Ramos (cell line): ENCODE measurements at regions not wholly inside any gene's neighbourhood (a gene's known extent, or its start where the extent isn't known, plus 50 kb on each side); places are given as distances from the start of the nearest gene placed in this dataset.

ENCODE experiments used
- in situ Hi-C: fragments of 300-500 bp; cut with MboI; formaldehyde crosslinking; loops from one replicate; pipeline ENCODE4 v1.14.3; 2022; ENCODE audit warnings: low sequenced_read_pairs; ENCODE audit not compliant: unreplicated experiment

DNA sequence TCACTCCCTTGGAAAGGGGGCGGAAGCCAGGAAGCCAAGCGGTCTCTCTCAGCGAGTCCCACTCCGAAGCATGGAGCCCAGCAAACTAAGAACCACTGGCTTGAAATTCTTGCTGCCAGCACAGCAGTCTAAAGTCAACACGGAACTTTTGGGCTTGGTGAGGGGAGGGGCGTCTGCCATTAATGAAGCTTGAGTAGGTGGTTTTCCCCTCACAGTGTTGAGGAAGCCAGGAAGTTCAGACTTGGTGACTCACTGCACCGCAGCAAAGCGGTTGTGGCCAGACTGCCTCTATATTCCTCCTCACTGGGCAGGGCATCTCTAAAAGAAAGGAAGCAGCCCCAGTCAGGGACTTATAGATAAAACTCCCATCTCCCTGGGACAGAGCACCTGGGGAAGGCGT lies 665.4 kb upstream of the CBLB start:
- in situ Hi-C loops = no loop called here

DNA sequence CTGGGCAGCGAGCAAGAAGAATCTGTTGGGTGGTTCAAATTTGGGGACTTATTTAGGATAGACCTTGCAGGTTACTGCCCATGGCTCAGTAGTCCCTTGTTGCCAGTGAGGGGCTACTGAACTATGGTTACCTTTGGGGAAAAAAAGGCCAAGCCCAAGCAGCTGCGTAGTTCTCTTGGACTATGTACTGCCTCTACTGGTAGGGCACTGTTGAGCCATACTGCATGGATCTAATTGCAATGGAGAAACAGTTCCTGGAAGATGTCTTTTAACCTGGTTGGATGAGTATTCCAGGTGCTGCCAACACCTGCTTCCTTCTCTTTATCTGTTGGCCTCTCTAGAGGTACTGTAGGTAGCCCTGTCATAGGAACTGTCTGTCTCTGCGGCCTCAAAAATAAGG lies 671.9 kb upstream of the CBLB start:
- in situ Hi-C loops = no loop called here

DNA sequence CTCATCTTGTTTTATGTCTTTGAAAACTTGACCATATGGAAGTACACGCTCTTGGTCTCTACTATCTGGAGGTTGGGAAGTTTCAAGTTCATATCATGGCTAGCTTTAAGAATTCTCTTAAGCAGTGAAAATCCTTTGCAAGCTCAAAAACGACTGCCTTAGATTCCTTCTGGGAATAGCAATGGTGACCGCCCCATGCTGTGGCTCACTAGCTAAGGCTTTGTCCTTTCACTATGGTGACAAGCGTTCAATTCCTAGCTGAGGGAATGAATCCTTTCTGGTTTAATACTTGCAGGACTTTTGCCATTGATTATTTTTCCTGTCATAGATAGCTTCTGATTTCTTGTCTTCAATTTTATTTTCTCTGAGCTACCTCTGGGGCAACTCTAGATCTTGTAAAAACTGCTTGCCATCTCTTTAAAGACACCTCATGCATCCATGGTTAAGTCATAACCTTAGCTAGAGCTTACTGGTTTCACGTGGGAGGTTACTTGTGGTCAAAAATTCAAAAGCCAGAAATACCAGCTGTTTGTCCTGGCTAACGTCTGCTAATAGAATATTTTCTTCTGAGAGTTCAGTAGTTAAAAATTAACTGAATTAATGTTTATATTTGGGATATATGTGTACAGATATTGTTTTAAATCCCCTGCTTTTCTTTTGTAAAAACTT lies 673.4 kb upstream of the CBLB start:
- in situ Hi-C loops = no loop called here

DNA sequence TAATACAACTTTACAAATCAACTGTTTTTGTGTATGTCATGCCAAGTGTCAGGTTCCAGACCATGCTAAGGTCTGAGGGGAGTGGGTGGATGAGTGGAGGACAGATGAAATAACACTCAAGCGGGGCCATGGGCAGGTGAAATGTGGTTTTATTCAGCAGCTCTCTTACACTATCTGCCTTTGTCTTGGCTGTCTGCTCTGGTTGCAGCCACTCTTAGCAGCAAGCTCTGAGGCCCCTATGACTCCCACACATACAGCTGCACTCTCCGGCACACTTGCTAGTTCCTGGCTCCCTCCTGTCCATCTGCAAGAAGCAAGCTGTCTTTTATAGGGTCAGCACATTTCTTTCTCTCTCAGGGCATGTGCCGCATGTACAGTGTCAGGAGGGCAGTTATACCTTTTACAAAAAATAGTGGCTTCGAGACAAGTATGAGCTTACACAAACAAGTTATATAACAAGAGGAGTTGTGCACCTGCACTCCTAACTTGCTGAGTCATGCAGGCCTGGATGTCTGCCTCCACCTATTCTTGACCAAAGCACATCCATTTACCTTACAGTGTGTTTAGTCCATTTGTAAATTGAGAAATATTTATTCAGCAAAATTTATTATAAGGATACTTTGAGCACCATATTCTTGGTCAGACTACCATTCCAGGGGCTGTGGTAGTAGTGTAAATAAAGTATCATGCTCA lies 683.7 kb upstream of the CBLB start:
- in situ Hi-C loops = no loop called here

DNA sequence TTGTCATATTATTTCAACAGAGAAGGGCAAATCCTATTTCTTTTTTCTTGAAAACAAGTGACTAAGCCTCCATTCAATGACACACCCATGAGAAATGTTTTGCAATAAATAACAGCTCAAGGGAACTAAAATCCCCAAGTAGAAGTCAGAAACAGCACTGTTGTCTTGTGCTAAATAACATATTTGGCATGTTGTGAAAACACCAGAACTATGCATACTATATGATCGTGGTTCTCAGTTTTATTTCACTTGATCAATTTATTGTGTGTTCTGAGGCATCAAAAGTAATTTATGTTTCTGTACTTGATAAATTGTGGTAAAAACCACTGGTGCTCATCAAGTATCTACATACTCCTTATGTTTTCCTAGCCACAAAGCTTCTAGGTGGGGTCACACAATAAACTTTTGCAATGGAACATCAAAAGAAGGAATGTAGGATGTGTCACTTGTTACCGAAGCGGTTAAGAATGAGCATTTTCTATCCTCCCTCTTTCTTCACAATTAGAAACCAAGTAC lies 691.7 kb upstream of the CBLB start:
- in situ Hi-C loops = no loop called here

DNA sequence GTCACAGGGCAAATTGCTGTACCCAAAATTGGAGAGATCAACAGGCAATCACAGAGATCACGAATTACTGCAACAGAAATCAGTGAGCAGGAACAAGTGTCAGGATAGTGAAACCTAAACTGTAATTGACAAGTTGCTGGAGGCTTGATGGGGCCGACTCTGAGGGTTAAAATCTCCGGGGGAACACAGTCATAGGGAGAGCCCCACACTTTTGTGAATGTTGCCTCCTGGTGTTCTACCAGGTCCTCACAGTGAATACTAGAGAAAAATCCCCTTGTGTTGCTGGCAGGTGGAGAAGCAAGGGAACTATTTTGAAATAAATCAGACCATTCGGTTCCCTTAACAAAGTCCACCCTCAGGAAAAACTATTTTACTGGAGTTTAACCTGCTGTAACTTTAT lies 697.5 kb upstream of the CBLB start:
- in situ Hi-C loops = no loop called here

DNA sequence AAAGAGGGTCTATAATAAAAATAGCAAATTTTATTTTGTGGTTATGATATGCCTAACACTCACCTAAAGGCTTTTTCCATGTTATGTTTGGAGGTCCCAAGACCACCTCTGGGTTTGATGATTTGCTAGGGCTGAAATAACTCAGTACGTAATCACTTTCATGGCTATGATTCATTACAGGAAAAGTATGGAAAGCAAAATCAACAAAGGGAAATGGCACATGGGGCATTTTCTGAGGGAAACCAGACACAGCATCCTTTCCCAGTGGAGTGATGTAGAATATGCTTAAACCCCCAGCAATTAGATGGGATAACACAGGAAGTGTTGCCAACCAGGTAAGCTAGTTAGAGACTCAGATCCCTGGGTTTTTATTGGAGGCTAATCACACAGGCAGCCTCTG lies 701.6 kb upstream of the CBLB start:
- in situ Hi-C loops = no loop called here

DNA sequence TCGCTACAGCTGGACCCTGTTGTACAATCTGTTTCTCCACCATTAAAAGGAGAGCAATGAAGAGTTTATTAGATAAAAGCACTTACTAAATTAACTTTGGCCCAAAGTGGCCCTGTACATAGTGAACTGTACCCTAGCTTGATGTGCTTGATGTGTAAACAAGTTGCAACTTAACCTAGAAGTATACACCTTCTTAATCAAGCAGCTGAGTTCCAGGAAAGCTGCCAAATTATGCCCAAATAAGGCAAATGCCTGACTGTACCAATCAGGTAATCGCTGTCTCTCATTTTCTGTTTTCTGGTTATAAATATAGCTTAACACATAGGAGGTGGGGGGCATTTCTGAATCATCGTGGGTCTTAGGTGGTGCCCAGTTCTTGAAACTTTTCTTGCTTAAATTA lies 704.8 kb upstream of the CBLB start:
- in situ Hi-C loops = no loop called here

DNA sequence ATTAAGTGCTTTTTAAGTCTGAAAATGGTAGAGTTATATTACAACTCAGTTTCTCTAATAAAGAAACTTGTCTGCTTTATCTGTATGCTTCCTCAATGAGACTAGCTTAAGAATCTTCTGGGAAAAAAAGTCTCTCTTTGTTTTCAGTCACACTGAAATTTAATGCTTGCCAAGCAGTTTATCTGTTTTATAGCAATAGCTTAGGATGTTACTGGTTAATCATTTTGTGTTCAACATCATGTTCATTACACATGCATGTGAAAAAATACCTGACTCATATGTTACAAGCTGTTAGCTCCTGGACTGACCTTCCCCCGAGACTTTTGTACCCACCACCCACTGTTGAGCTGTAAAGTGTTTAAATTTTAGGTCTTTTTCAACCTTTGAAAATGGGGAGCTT lies 706.2 kb upstream of the CBLB start:
- in situ Hi-C loops = no loop called here

DNA sequence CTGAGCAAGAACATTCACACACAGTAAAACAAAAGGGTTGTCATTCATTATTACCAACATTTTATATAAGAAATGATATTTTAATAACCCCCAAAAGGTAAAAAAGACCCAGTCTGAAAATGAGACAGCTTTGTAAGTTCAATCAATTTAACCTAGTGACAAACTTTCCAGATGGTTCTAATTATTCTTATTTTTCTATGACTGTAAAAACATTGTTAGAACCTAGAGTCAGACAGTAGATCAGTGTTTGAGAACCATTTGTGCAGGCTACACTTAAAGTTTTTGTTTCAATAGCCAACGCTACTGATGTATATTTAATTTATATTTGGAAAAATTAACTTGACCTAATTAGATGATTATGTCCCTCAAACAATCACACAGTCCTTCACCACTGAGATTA lies 708.4 kb upstream of the CBLB start:
- in situ Hi-C loops = no loop called here

DNA sequence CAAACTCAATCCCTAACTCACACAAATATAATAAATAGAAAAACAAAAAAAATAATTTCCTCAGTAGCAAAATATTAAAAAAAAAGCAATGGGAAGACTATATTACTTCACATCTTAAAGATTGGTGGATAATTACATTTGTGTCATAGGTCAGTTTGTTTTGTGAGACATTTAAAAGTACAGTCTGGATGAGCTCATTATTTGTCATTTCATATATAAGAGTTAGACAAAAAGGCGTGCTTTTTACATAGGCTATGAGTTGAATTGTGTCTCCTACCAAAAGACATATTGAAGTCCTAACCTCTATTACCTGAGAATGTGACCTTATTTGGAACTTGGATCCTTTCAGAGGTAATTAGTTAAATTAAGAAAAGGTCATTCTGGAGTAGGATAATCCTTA lies 710.1 kb upstream of the CBLB start:
- in situ Hi-C loops = no loop called here

DNA sequence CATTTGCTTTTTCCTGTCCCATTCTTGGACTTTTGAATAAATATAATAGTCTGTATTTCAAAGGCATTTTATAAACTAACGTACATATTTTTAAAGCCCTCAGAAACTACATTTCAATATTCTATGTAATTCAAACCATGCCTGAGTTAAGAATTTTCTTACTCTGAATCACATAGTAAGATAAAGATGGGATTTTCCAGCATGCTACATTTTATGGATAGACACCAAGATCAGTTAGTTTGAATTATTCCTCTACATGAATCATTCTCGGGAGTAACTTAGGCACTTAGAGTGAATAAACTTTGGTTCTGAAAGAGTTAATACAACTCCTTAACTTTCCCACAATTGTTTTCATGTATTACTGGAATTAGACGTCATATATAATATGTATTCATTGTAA lies 713.3 kb upstream of the CBLB start:
- in situ Hi-C loops = no loop called here

DNA sequence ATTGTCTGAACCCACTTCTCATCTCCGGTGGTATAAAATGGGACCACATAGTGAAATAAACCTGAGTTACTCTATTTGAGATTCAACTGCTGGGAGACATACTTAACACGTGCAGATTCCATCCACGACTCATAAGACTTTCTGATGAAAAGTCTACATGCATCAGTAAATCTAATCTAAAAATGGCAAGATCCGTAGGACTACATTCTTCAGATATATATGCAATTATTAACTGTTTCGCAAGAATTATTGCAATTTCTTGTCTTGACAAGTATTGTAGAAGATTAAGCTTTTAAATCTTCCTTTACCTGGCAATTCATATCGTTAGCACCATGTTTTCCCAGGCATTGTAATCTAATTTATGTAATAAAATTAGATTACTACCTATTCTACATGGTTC lies 718.7 kb upstream of the CBLB start:
- in situ Hi-C loops = no loop called here

DNA sequence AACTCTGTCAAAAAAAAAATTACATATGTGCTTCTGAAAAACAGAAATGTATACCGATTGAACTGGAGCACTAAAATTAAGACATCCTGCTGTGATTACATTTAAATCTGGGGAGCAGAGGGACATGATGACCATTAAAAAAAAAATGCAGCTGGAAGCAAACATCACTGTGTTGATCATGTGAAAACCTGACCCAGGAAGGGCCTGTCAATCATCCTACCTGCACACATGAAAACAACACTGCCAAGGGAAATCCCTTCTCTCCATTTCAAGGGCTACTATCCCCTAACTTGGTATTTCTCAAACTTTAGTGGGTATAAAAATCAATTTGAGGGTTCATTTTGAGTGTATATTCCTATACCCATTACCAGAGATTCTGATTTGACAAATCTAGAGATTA lies 719.9 kb upstream of the CBLB start:
- in situ Hi-C loops = no loop called here

DNA sequence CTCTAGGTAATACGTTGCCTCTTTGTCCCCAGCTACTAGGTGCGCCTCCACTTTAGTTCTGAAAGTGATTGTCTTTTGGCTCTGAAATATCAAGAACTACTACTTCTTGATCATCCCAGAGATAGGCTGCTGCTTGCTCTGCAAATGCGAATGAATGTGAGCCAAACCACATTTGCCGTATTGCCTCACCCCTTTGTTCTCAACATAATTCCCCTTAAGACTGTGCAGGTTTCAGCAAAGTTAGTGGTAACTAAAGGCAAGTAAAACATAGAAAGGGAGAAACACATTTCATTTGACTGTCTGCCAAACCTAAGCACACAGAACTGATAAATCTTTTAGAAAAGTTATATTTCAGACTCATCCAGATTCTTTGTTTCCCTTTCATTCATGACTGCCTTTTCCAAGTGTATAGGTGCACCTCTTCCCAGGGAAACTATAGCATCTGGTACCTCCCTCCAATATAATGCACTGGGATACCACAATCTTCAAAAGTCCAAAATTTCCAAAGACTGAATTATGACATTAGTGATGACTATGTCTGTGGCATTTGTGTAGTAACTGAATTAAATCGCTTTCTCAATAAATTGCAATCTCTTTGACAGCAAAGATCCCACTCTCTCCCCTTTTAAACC lies 720.6 kb upstream of the CBLB start:
- in situ Hi-C loops = no loop called here

DNA sequence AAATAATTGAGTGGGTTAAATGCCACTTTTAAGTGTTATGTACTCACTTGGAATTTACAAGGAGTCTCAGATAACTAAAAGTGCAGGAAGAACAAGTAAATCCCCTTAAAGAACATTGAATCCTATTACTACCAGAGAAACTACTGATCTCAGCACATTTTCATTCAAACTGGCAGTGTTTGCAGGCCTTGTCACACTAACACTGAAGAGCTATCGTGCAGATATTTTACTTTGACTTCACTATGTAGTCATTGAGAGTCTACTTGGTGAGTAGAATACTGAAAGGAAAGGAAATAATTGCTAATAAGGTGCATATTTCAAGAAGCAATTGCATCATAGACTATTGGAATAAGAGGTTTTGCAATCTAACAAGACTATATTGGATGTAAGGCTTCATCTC lies 721.4 kb upstream of the CBLB start:
- in situ Hi-C loops = no loop called here

DNA sequence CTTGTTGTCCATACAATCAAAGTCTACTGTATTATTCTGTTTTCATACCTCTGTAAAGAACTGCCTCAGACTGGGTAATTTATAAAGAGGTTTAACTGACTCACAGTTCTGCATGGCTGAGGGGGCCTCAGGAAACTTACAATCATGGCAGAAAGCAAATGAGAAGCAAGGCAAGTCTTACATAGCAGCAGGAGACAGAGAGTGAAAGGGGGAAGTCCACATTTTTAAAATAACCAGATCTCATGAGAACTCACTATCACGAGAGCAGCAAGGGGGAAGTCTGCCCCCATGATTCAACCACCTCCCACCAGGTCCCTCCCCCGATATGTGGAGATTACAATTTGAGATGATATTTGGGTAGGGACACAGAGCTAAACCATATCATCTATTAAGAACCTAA lies 724.6 kb upstream of the CBLB start:
- in situ Hi-C loops = no loop called here

DNA sequence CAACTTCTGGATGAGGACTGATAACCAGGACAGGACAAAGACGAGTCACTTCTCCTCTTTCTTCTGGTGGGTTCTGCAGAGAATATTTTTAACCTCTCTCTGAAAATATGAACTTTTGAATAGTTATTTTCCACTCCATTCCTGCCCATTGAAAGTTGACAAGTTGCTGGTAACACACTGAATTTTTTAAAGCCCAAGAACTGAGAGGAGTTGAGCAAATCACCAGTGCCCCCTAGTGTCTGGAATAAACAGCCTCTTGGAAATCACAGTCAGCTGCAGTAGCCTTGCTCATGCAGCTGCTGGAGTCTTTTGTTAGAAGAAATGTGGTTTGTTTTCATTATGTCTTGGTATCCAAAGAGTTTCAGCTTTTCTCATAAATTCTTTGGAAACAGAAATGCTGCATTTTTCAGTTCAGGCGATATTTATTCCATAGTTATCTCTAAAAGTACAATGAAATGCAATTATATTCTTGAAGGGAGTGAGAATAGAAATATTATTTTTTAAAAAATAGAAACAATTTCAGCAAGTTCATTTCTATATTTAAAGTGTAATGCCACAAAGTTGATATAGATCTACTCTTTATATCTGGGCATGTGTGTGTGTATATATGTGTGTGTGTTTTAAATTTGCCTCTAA lies 741.0 kb upstream of the CBLB start:
- in situ Hi-C loops = loop anchor here (25.0 kb wide), 1 partner anchor 922 kb away; no protein-coding TSS in a partner anchor

DNA sequence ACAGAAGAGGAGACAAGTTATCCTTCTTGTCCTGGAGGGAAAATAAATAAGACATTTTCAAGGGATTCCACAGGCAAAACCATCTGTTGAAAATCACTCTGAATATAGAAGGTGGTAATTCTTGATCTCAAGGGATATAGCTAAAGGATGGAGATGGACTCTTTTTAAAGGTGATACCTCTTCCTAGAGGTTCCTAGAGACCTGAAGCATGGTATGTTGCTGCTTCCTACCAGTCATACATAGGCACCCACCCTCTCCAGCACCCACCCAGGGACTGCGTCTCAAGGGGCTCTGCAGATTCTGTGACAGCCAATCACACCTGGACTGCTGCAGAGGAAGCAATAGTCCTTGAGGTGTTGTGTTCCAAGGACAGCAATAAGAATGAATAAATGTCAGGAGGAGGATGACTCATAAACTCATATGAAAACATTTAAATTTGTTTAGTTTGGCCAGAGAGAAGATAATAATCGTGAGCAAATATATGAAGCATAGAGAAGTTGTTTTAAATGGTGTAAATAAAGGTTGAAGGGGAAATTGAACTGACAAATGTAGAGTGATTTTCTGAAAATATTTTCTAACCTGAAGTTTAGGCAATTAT lies 741.6 kb upstream of the CBLB start:
- in situ Hi-C loops = loop anchor here (25.0 kb wide), 1 partner anchor 923 kb away; no protein-coding TSS in a partner anchor

DNA sequence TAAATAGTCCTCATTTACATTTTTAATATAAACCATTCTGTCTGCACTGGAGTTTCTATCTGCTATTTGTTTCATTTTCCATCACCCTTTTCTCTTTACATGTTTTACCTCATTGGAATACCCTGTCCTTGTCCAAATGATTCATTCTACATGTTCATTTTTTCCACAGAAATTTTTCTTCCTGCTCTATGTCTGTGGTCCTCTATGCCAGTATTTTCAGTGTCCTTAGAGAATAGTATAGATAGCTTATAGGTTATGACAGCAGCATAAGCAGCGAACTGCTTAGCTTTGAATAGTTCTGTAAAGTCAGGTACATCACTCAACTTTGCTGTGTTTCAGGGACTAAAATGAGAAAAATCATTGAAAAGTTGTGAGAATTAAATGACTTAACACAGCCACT lies 742.3 kb upstream of the CBLB start:
- in situ Hi-C loops = loop anchor here (25.0 kb wide), 1 partner anchor 924 kb away; no protein-coding TSS in a partner anchor
